HG03520 (cell line): ENCODE measurements at regions not wholly inside any gene's neighbourhood (a gene's known extent, or its start where the extent isn't known, plus 50 kb on each side); places are given as distances from the start of the nearest gene placed in this dataset.

Experiments used
- ATAC-seq: cut with Tn5 transposase; IDR thresholded peaks from one replicate; pipeline ENCODE4 v1.9.1; 2021; ENCODE audit warnings: mild to moderate bottlenecking, moderate library complexity; ENCODE audit not compliant: unreplicated experiment

DNA sequence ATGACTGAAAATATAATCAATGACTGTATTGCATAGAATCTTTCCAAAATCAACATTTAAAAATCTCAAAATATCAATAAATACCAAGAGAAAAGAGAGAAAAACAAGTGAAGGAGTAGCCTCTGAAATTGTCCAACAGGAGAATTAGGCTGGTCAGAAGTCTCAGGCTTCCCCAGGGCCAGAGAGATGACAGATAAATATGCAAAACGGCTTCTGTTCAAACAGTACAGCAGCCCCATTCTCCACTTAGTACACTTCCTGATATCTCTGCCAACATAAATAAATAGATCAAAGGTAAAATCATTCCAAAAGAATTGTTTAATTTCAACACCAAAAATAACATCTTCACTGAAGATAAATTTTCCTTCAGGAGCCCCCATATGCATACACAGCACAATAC lies 204.7 kb upstream of the GABRA2 start:
- ATAC-seq = no peak

DNA sequence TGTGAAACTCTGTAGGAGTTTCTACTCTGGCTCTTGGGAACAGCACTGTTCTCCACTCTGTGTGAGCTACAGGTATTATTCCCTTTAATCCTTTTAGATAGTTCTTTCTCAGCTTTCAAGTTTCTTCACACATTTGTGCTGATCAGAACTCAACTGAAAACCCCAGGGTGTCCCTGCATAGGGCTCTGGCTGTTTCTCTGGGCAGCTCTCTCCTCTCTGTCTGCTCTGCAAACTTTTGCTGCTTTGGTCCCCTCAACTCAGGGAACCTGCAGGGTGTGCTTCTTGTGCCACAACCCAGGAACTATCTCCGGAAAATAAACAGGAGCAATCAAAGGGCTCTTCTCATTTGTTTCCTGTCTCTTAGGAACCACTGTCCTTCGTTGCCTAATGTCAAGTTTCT lies 196.6 kb upstream of the GABRA2 start:
- ATAC-seq = no peak

DNA sequence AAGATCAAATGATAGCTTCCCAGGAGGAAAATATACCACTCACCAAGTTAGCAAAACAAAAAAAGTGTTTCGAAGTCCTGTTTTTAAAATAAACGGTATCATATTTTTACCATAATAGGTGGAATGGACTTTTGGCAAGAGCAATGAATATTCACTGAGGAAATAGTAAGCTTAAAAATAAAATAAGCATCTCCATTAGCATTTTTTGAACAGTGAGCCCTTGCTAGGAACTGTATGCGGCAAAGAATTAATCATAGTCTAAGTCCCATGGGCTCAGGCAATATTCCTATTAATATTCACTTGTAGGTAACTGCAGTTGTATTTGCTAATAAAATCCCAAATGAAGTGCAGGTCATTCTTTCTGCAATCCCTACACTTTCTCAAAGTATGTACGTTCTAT lies 191.7 kb upstream of the GABRA2 start:
- ATAC-seq = no peak

DNA sequence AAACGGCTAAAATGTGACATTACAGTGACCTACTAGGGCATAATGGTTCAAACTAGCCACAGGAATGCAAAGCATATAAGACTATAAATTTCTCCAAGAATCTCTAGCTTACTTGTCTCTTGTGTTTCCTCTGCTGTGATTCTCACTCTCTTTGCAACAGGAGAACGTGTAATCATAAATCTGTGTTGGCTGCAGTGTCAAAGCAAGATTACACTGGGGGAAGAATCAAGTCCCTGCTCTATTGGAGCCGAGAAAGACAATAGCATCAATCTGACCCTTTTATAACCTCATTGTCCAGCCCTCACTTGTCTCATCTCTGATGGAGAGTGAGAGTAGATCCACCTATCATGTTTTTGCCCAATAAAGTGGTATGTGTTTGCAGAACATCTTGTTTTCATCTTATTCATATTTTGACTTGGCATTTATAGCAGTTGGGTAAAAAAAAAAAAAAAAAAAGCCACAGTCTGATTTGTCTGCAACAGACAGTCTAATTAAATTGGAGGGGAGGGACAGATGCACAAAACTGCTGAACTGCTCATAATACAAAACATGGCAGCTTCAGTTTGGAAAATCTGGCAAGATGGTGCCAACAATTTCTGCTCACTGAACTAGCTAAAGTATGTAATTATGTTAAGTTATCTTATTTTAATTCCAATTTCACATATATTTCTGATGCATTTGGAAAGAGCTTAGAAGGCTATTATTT lies 165.0 kb upstream of the GABRA2 start:
- ATAC-seq = no peak

DNA sequence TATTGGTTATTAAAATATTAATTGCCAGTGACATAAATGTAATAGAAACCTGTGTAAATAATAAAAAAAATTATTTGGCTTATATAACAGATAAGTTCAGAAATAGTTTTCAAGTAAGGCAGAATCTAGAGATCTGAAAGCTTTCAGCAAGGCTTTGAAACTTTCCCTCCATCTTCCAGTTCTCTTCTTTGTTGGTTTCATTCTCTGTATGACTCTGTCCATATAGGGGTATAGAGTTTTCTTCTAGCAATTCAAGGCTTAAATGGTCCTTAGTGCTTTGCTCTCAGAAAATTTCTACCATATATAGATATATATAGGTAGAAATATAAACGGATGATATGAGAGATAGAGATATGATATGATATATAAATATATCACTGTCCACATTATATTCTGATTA lies 160.5 kb upstream of the GABRA2 start:
- ATAC-seq = peak; percentile 64

DNA sequence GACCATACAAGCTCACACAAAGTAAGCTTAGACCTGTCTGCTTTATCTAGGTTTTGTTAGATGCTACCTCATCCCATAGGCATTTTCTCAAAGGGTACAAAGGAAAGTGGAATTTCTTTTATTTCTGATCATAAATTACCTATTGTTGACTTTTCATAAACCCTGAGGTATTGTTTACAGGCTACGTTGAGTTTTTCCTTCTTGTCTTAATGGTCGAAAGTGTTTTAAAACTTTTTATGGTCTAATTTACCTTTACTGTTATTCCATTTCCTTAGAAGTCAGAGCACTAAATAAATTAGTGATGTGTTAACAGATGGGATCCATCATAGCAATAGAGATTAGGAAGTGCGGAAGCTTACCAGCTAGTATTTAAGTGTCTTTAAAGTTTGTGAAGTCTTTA lies 159.2 kb upstream of the GABRA2 start:
- ATAC-seq = no peak

DNA sequence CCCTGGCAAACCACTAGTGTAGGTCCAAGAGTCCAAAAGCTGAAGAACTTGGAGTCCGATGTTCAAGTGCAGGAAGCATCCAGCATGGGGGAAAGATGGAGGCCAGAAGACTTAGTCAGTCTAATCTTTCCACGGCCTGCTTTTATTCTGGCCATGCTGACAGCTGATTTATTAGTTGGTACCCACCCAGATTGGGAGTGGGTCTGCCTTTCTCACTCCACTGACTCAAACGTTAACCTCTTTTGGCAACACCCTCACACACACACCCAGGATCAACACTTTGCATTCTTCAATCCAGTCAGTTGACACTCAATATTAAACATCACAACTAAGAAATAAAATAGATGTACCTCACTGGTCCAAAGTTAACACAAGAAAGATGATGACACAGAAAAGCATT lies 134.8 kb upstream of the GABRA2 start:
- no peak for ATAC-seq

DNA sequence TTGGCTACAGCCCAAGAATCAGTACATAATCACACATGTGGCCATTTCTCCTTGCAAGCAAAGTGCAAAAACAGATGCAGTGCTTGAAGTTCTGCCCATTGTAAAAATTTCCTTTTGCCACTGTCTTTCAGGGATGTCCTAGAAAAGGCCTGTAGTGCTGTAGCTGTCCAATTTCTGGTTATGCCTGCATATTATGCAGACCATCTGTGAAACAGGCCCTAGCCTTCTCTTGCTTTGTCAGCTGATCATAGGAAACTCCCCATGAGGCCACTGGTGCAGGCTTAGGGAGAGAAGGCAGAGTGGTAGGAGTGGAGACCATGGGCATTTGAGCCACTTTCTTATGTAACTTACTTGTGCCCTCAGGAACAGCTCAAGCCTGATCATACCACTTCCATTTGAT lies 130.4 kb upstream of the GABRA2 start:
- no peak for ATAC-seq

DNA sequence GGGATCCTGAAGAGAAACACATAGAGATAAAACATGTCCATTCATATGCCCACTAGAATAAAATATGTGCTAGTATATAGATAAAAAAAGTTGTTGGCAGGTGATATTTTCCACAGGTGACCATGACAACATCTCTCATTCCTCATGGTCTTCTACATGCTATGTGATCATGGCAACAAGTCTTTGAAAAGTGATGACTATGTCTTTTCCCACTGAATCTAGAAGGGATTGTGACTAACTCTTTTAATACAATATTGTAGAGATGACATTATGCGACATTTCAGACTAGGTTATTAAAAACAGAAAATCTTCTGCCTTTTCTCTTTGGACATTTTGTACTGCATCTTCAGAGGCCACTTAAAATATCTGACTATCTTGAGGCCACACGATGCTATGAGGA lies 126.0 kb upstream of the GABRA2 start:
- no peak for ATAC-seq

DNA sequence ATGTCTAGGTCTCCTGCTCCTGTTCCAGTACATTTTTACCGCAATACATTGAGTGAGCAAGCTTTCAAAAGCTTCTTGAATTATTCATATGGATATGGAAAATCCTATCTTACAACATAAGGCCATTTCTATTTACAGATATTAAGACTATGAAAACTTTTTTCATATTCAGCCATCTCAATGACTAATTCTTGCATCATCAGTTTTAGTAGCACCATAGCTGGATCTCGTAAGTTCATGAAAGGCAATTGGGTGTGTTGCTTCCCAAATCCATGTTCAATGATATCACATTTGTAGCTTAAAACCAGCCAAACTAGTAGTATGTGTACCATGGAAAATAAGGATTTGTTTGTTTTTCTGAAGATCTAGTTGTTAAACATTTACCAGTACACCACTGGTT lies 118.3 kb upstream of the GABRA2 start:
- ATAC-seq = no peak

DNA sequence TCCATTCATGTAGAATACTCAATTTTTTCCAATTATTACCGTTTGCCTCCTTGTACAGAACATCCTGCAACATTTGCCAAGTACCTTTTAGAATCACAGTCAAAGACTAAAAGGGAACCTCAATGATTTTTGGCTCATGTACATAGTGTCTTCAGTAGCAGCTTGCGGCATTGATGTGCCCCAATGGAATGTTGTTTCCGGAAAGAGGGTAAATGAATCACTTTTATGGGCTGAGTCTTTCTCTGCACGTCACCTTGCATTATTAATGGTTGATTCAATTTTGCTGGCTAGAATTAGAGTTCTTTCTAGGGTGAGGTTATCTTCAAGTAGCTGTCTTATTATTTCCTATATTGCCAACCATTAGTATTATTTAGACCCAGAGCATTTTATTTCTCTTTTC lies 116.9 kb upstream of the GABRA2 start:
- ATAC-seq = no peak

DNA sequence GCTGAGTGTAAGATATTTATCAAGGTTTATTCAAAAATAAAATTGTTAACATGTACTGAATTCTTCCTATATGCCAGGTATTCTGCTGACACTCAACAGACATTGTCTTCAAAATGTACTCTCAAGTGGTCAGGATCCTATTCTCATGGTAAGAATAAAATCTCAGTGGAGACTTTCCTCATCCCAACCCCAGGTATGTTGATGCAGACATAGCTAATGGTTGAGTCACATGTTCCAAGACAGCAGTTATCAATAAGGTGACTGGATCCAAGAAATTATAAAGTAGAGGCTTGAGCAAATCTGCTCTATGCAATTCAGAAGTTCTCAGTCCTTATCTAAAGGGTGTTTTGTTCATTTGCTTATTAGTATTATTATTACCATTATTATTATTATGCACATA lies 115.2 kb upstream of the GABRA2 start:
- ATAC-seq = no peak

DNA sequence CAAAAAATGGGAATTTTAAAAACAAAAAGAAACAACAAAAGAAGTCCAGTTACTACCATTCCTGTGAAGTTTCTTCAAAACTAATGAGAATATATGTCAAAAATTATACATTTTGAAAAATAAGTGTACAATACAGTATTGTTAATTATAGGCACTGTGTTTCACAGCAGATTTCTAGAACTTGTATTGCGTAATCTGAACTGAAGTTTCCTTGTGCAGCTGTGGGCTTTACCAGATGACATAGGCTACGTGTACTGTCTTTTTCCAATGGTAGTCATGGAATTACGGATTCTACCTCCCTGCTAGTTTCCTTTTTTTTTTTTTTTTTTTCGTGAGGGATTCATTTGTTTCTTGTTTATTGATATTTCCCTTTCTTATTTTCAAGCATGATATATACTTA lies 113.8 kb upstream of the GABRA2 start:
- ATAC-seq = no peak

DNA sequence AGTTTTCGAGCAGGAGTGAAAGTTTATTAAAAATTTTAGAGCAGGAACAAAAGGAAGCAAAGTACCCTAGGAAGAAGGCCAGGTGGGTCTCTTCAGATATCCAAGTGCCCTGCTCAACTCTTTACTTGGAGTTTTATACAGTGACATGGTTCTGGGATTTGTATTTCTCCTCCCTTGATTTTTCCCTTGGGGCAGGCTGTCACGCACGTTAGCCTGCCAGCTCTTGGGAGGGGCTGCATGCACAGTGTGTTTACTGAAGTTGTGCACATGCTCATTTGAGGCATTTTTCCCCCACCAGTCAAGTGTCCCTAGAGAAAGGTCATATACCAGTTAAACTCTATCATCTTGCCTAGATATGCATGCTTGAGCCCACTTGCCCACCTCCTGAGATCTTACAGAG lies 102.5 kb upstream of the GABRA2 start:
- no peak for ATAC-seq

DNA sequence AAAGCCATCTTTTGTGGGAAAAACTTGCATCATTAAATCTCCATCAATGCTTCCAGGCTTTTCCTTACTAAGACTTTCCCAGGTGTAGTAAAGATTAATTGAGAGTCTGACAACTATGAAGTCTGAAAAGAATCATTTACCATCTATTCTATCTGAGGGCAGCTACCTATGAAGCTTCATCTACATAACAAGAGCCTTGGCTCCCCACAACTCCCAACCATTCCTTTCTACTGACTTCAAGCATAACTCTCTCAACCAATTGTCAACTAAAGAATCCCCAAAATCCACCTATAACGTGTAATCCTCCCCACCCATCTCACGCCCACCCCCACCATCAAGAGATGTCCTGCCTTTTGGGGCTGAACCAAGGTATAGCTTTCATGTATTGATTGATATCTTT lies 101.5 kb upstream of the GABRA2 start:
- ATAC-seq = no peak

DNA sequence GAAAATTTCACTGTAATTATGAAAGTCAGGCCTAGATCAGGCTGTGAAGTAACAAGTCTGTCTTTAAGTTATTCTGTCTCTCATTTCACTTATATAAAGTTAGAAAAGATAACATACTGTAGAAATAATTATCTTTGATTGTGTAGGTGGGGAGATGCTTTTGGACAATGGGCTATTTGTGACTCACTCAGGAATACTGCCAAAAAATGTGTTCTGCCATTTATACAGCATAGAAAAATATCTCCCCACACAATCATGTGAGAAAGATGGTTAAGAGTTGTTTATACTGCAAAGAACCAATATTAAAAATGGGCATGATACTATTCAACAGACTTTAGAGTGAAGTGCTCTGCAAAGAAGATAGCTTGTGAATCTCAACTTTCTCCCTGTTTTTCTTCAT lies 95.0 kb upstream of the GABRA2 start:
- no peak for ATAC-seq

DNA sequence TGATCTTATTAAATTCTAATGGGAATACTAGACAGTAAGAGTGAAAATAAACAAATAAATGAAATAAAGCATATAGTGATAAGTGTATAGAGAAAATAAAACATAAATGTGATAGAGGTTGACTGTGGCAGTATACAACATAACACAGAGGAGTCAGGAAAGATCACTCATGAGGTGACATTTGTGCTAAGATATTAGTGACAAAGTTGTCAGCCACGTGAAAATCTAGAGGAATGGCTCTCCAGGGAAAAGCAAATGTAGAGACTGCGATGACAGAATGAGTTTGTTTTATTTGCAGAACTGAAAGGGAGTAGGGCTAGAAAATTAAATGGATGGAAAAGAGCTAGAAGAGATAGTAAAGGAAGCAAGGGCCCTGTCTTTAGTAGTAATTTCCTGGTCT lies 72.8 kb upstream of the GABRA2 start:
- no peak for ATAC-seq

DNA sequence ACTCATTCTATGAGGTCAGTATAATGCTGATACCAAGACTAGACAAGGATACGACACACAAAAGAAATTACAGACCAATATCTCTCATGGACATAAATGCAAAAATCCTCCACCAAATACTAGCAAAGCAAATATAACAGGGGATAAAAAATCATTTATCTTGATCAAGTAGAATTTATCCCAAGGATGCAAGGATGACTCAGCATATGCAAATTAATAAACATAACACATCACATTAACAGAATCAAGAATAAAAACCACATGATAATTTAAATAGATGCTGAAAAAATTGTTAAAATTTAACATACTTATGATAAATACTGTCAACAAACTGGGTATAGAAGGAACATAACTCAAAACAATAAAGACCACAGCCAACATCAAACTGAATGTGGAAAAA lies 69.4 kb upstream of the GABRA2 start:
- ATAC-seq = no peak

DNA sequence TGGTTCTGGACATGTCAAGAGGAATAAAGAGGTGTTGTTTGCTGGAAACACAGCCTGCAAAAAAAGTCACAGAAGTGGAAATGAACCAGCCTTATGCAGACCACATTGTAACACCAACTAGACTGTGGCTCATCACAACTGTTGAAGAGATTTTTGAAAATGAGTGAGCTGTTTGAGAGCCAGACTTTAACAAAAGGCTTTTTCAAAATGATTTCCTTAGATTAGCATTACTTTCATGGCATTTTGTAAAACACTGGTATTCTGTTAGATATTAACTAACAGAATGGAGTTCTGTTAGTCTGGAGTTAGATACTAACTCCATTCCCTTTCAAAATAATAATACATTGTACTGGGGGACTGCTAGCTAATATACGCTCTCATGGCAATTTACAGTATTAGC lies 60.6 kb upstream of the GABRA2 start:
- no peak for ATAC-seq

DNA sequence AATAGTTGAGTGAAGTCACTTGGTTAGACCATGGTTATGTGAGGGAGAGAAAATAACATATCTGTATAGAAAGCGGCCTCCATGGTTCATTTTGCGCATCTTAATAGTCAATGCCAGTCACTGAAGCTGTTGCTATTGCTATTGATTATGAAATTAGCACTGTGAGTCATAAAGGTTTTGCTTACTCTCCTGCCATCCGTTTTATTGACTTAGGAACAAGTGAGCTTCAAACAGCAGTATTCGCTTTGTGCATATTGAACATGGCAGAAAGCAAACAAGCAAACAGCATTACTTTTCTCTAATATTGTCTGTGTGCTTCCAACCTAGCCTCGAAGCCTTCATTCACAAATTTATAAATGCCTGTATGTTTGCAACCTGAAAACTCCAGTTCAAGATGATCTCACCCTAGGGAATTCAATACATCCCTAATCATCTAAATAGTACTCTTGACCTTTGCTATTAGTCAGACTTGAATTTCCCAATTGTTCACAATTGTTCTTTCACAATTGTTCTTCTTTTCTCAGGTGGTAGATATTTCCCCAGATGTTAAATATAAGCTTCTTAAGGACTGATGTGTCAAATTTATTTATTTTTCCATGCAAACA lies 55.9 kb upstream of the GABRA2 start:
- ATAC-seq = no peak

DNA sequence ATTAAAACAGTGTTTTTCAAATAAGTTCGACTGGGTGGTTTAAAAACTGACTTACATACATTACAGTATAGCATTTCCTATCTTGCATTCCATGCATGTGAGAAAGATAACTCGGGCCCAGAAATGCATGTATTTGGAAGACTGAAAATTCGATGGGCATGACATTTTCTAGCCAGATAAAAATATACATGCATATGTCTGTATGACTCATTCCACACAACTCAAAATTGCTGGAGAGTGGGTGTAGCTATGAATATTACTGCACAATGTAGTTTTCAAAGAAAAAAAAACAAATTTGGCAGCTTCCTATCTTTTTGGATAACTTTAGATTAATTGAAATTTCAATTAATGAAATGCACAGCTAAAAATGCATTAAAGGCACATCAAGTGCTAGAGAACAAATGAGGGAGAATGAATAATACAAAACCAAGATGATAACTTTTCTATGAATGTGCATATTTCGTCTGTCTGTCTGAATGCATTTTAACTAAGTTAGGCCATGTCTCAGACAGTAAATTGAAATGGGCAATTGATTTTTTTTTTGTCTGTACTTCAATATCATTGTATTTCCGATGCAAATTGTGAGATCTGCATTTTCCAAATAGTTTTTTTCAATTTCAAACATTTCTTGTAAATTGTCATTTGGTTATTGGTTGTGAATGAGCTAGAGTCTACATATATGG lies 54.5 kb upstream of the GABRA2 start:
- ATAC-seq = no peak

DNA sequence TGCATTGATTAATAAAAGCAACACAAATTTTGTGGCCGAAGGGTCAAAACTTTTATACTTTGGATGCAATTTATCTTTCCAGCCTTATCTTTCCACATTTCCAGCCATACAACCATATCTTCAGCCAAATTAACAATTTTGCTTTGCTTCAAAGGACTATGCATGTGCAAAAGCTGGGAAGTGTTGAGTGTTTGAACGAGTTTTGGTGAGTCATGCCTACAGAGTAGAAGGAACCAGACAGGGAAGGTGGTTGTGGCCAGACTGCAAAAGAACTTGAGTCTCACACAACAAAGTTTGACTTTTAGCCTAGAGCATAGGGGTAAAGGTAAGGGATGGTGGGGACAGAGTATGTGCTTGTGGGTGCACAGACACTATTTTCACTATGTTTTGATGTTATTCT lies 53.0 kb upstream of the GABRA2 start:
- ATAC-seq = no peak
